ENCODE measurements at regions not wholly inside any gene's neighbourhood (a gene's known extent, or its start where the extent isn't known, plus 50 kb on each side); places are given as distances from the start of the nearest gene placed in this dataset.

GRCh38 chr18:40570615-40571014 lies 1384.4 kb upstream of the PIK3C3 start:
- DNase-seq (ENCODE audit: low read depth, low spot score) = no peak

GRCh38 chr18:40569605-40570004 lies 1385.4 kb upstream of the PIK3C3 start:
- no peak for DNase-seq (ENCODE audit: low read depth, low spot score)

GRCh38 chr18:40566510-40566844 lies 1388.6 kb upstream of the PIK3C3 start:
- DNase-seq (ENCODE audit: low read depth, low spot score) = no peak

- DNase-seq (ENCODE audit: low read depth, low spot score) = no peak
Measured at GRCh38 chr18:40565805-40566509, 1389.1 kb upstream of the PIK3C3 start.

- no peak for DNase-seq (ENCODE audit: low read depth, low spot score)
Measured at GRCh38 chr18:40559556-40559955, 1395.5 kb upstream of the PIK3C3 start.

GRCh38 chr18:40558706-40559392 lies 1396.2 kb upstream of the PIK3C3 start:
- no peak for DNase-seq (ENCODE audit: low read depth, low spot score)

- DNase-seq (ENCODE audit: low read depth, low spot score) = no peak
Measured at GRCh38 chr18:40555914-40556313, 1399.1 kb upstream of the PIK3C3 start.

- no peak for DNase-seq (ENCODE audit: low read depth, low spot score)
Measured at GRCh38 chr18:40553029-40553428, 1402.0 kb upstream of the PIK3C3 start.

GRCh38 chr18:40546875-40547274 lies 1408.2 kb upstream of the PIK3C3 start:
- DNase-seq (ENCODE audit: low read depth, low spot score) = no peak

GRCh38 chr18:40534723-40535122 lies 1420.3 kb upstream of the PIK3C3 start:
- DNase-seq (ENCODE audit: low read depth, low spot score) = no peak

- DNase-seq (ENCODE audit: low read depth, low spot score) = no peak
Measured at GRCh38 chr18:40532046-40532445, 1423.0 kb upstream of the PIK3C3 start.

GRCh38 chr18:40531051-40531450 lies 1424.0 kb upstream of the PIK3C3 start:
- no peak for DNase-seq (ENCODE audit: low read depth, low spot score)

GRCh38 chr18:40529478-40529877 lies 1425.6 kb upstream of the PIK3C3 start:
- DNase-seq (ENCODE audit: low read depth, low spot score) = no peak

GRCh38 chr18:40524881-40525280 lies 1430.2 kb upstream of the PIK3C3 start:
- DNase-seq (ENCODE audit: low read depth, low spot score) = no peak

- DNase-seq (ENCODE audit: low read depth, low spot score) = no peak
Measured at GRCh38 chr18:40523287-40523686, 1431.7 kb upstream of the PIK3C3 start.

- DNase-seq (ENCODE audit: low read depth, low spot score) = no peak
Measured at GRCh38 chr18:40501026-40501425, 1454.0 kb upstream of the PIK3C3 start.

- no peak for DNase-seq (ENCODE audit: low read depth, low spot score)
Measured at GRCh38 chr18:40494603-40495002, 1460.4 kb upstream of the PIK3C3 start.

- no peak for DNase-seq (ENCODE audit: low read depth, low spot score)
Measured at GRCh38 chr18:40493316-40493715, 1461.7 kb upstream of the PIK3C3 start.

- no peak for DNase-seq (ENCODE audit: low read depth, low spot score)
Measured at GRCh38 chr18:40489301-40489700, 1465.7 kb upstream of the PIK3C3 start.

GRCh38 chr18:40485318-40485717 lies 1469.7 kb upstream of the PIK3C3 start:
- DNase-seq (ENCODE audit: low read depth, low spot score) = no peak

GRCh38 chr18:40473221-40474029 lies 1481.6 kb upstream of the PIK3C3 start:
- no peak for DNase-seq (ENCODE audit: low read depth, low spot score)

- DNase-seq (ENCODE audit: low read depth, low spot score) = no peak
Measured at GRCh38 chr18:40470723-40471122, 1484.3 kb upstream of the PIK3C3 start.

GRCh38 chr18:40469851-40470250 lies 1485.2 kb upstream of the PIK3C3 start:
- no peak for DNase-seq (ENCODE audit: low read depth, low spot score)

Data from iPS DF 19.7 (cell line).